GM19035 (cell line): ENCODE measurements at regions not wholly inside any gene's neighbourhood (a gene's known extent, or its start where the extent isn't known, plus 50 kb on each side); places are given as distances from the start of the nearest gene placed in this dataset.
"Not testable (repeated sequence)": the region's sequence is repeated elsewhere in the genome, so short reads cannot be mapped to it uniquely, and the experiment has no call there.

ENCODE experiments used
- ATAC-seq: cut with Tn5 transposase; IDR thresholded peaks from one replicate; pipeline ENCODE4 v1.9.1; 2021; ENCODE audit not compliant: unreplicated experiment

DNA sequence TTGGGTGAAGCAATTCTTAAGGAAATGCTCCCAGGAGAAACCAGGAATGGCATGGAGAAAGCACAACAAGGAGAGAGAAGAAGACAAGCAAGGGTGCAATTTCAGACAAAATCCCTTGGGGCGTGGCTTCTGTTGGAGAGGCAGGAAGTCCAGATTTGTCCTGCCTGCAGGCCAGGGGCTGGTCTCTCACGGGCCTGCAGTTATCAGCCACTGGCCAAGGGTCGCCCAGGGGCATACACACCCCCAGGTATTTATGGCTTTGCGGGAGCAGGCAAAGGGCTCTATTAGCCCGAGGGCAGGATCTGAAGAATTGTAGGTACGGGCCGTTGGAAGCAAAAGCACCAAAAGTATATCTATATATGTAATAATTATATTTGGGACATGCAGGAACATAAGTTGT lies 87.7 kb downstream of the IYD start:
- no peak for ATAC-seq

- ATAC-seq = no peak
Measured at GRCh38 chr6:150456902-150457643, 88.3 kb downstream of the IYD start.

DNA sequence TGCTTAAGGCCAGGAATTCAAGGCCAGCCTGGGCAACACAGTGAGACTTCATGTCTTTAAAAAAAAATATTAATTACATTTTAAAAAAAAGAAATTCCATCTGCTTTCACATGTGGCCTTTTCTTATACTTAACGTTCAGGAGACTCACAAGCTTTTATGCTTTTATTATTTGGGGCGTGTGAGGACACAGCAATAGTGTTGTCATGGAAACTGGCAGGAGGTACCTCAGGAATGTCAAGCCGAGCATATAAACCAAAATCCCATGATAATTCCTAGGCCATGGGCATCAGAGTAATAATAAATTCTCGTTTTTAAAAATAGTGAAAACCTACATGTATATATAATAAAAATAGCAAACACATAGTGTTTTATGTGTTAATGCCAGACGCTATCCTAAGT lies 89.8 kb downstream of the IYD start:
- no peak for ATAC-seq

- ATAC-seq = no peak
Measured at GRCh38 chr6:150463852-150464251, 95.0 kb downstream of the IYD start.

DNA sequence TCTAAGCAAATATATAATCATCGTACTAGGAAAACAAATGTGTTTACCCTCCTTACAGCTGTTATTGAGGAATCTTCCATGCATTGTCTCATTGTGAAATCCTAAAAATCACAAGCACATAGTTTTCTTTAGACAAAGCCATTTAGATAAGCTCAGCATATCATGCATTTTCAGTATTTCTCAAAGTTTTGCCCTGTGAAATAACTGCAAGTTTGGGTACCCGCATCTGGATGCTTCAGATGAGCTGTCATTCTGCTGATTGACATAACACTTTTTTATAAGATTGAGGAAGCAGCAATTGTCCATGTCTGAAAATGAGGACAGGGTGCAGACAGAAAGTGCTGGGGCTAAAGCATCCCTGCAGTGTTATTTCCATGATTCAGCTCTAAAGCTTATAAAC lies 96.2 kb downstream of the IYD start:
- ATAC-seq = no peak

DNA sequence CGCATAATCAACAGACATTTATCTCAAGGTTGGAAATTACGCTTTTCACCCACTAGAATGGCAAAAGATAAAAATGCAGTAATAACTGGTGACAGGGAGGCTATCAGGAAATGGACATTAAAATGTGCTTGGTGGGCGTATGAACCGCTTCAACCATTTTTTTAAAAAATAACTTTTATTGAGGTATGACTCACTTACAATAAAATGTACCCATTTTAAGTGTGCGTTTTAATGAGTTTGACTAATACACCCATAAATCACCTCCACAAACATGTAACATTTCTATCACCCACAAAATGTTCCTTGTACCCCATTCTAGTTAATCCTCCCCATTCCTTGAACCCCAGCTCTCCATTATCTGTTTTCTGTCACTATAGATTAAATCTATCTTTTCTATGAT lies 96.8 kb downstream of the IYD start:
- no peak for ATAC-seq

DNA sequence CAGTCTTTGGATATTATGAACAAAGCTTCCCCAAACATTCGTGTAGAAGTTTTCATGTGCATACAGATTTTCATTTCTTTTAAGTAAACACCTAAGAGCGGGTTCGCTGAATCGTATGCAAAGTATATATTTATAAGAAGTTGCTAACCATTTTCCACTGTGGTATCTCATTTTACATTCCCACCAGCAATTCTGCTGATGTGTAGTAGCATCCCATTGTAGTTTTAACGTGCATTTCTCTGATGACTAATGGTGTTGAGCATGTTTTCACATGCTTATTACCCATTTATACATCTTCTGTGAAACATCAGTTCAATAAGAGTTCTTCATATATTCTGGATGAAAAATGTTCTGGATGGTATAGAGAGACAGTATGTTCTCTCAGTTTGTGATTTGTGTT lies 97.4 kb downstream of the IYD start:
- no peak for ATAC-seq

- no peak for ATAC-seq
Measured at GRCh38 chr6:150470131-150470530, 101.3 kb downstream of the IYD start.

DNA sequence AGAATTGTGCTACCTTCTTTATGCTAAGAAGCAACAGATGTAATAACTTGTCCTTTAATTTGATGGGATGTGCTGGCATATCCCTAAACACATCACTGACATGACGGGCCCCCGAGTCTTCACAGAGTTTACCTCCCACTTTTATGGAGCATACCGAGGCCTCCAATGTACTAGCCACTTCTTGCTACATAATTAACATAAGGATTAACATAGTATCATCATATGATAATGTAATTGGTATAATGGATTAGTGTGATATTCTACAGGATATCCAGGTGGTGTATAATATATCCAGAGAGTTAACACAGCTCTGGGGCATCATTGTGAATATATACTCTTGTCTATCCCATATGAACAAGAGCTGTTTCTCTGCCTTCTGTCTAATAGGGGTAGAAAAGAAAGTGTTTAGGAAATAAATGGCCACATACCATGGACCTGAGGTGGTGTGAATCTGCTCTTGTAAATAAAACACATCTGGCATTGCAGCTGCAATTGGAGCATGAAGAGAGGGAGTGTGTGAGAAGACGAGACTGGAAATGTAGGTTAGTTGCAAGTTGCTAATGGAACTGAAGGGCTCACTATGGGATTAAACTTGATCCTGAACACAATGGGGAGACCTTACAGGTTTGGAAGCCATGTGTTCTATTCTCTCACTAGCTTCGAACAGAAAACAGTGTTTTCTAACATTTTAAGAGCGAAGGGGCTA lies 102.3 kb downstream of the IYD start:
- ATAC-seq = no peak

GRCh38 chr6:150478656-150479545 lies 110.1 kb downstream of the IYD start:
- ATAC-seq = no peak

- ATAC-seq = no peak
Measured at GRCh38 chr6:150482883-150483409, 114.1 kb downstream of the IYD start.

DNA sequence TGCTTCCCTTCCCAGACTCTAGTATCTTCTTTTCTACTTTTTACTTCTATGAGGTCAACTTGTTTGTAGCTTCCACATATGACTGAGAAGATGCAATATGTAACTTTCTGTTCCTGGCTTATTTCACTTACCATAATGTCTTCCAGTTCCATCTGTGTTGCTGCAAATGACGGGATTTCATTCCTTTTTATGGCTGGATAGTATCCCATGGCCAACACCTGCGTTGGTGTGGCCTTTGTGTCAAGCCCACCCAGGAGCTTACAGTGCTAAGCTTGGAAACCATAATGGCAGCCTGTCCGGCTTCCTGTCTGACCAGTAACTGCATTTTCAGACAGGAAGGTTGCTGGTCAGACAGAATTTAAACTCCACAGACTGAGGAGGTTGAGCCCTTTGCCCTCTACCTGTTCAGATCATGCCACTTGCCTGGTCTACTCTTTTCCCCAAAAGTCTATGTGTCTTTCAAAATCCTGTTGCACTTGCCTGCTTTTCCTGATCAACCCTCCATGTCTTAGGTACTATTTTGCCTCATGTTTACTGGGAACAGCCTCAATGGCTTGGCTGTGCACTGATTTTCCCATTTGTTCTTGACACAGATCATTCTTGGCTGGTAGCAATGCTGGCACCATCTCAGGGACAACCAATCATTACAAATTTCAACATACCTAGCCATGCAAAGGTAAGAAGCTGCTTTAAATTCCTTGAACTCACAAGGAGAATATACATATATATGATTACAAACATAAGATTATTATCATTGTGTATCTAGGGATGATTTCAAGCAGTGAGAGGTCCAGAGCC lies 114.3 kb upstream of the PLEKHG1 start:
- ATAC-seq = no peak

GRCh38 chr6:150486048-150486447 lies 113.6 kb upstream of the PLEKHG1 start:
- no peak for ATAC-seq

DNA sequence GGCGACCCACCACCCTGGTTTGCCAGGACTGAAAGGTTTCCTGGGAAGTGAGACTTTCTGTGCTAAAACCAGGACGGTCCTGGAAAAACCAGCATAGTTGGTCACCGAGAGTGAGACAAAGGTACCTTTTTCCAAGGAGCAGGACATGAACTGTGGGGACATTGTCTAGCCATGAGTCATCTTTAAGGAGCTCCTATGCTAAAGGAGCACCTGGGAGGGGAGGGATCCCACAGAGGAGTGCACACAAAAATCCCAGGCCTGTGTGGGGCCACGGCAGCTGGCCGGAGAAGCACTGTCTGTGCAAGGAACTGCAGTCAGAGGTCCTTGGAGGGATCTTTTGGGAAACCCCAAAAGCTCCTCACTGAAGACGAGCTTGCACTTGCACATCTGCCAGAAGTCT lies 109.1 kb upstream of the PLEKHG1 start:
- ATAC-seq = no peak

DNA sequence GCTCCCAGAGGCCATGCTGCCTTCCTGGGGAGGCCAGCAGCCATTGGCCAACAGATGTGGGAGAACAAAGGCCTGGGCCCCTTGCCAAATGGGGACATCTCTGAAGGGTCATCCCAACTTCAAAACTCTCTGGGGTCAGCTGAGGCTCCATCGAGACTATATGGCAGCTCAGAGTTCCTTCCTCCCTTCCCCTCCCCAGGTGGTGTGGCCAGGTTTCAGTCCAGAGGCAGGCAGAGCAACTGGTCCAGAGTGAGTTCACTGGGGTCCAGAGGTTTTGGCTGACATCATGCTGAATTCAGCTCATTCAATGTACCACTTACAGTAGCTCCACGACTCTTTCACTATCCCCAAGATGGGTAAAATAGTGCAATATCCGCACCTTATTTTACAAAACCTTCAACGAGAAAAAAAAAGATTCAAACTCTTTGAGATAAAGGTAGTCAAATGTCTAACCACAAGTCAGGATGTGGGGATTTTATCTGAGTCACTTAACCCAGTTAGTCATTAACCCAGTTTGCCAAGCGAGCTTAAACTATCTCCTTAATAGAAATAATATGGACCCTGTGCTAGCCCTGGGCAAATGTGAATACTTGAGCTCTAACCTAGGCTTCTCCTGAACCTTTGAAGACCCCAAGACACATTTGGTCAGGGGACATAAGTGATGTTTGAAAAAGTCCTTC lies 108.4 kb upstream of the PLEKHG1 start:
- ATAC-seq = peak; percentile 85

DNA sequence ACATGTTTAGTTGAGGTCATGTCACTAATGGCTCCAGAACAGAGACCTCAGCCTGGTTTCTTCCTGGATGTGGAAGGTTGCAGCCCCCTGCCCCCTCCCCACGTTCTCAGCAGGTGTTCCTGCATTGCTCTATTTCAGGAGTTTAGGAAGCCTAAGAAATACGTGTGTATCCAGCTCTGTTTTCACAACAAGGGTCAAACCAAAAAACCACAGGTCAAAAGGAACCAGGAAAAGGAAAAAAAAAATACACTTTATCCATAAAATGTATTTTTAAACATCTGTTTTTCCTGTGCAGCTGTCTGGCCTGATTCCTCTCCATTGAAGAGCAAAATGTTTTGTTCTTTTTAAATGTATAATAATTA lies 107.9 kb upstream of the PLEKHG1 start:
- ATAC-seq = no peak

DNA sequence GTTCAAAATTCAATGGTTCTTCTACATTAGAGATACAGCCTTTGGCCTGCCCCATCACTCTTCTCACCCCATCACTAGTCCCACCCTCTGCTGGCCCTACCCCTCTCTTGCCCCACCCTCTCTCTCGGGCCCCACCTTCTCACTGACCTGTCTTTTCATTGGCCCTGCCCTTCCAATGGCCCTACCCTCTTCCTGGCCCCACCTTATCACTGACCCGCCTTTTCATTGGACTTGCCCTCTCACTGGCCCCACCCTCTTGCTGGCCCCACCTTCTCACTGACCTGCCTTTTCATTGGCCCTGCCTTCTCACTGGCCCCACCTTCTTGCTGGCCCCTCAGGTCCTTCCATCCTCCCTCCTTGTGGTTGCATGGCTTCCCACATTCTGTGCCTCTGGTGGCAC lies 107.2 kb upstream of the PLEKHG1 start:
- no peak for ATAC-seq

DNA sequence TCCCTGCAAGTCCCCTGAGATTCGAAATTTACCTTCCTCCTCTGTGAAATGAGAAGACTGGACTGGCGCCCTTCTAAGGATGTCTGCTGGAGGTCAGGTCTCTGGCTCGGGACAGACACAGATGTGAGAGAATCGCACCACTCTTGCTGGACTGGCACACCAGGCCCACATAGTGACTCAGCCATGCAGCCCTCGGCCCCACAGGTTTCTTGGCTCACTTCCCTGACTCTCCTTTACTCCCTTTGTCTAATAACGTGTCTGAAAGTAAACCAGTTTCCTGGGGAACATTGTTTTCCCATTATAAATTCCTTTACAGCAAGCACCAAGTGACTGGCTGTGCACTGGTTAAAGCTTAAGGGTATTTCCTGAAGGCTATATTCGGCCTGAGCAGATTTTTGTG lies 106.7 kb upstream of the PLEKHG1 start:
- no peak for ATAC-seq

DNA sequence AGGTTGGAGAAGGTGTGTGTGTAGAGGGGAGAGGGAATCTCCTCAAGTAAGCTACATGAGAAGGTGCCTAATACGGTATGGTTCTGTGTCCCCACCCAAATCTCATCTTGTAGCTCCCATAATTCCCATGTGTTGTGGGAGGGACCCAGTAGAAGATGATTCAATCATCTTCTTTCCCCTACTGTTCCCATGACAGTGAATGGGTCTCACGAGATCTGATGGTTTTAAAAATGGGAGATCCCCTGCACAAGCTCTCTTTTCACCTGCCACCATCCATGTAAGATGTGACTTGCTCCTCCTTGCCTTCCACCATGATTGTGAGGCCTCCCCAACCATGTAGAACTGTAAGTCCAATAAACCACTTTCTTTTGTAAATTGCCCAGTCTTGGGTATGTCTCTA lies 106.1 kb upstream of the PLEKHG1 start:
- ATAC-seq = not testable (repeated sequence)

- no peak for ATAC-seq
Measured at GRCh38 chr6:150494241-150494640, 105.4 kb upstream of the PLEKHG1 start.
